ENCODE measurements at regions not wholly inside any gene's neighbourhood (a gene's known extent, or its start where the extent isn't known, plus 50 kb on each side); places are given as distances from the start of the nearest gene placed in this dataset.
"Not testable (repeated sequence)": the region's sequence is repeated elsewhere in the genome, so short reads cannot be mapped to it uniquely, and the experiment has no call there.

DNA sequence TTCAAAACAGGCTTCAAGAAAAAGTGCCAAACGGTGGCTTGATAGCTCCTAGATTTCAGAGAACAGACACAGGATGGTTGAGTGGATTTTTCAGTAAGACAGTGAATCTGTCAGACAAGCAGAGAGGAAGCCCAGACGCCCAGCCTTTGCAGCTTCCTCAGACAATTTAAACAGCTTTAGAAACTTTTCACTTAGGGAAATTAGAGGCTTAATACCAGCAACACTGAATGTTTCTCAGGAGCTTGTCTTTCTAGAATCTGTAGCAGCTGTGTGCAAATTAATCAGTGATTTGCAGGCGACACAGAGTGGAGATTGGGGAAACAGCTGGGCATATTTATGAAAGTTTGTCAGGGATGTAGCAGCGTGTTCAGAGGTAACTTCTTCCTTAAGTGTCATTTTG is 362.1 kb downstream of the GALC start:
- DNase-seq (ENCODE audit: low read depth) = no peak

DNA sequence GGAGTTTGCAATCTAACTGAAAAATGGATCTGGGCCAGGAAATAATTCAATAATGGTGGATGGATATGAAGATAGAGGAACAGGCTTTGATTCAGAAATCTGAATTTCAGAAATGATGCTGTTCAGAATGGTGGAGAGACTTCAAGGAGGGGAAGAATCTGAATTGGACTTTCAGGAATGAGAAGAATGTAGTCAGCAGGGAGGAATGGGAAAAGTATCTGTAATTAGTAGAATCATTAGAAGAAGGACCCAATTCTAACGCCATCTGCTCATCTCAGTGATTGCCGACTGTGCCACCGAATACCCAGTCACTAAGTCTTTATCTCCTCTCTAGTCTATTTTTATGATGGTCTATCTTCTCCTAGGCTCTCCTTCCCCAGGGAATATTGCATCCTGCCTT is 363.2 kb downstream of the GALC start:
- no peak for DNase-seq (ENCODE audit: low read depth)

DNA sequence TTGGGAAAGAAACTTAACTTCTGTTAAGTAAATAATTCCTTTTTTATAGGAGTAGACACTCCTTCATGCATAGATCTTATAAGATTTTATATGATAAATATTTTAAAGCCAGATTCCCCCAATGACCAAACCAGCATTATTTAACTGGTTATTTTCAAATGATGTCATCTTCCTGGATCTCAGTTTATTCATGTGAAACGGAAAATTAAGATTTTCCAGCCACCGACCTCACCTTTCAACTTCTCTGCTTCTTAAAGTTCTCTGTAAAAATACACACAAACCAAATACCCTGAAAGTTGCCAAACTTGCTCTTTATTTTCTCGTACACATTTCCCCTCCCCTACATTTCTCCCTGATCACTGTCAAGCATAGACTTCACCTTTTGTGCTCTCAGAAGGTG is 364.2 kb downstream of the GALC start:
- no peak for DNase-seq (ENCODE audit: low read depth)

DNA sequence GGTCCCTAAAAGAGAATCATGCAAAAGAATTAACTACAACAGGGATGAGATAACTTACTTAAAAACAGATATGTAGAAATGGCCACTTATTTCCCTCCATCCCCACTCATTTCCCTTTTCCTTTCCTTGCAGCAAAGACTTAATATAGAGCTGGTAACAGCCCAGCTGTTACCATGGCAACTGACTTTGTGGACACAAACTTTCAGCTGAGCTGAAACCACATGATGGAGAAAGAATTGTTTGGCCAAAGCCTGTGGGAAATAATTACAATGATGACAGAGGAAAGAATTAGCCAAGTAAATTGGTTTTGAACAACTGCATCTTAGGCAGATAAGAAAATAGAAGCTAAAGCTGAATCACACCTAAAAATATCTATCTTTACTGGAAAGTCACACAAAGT is 364.9 kb downstream of the GALC start:
- no peak for DNase-seq (ENCODE audit: low read depth)

DNA sequence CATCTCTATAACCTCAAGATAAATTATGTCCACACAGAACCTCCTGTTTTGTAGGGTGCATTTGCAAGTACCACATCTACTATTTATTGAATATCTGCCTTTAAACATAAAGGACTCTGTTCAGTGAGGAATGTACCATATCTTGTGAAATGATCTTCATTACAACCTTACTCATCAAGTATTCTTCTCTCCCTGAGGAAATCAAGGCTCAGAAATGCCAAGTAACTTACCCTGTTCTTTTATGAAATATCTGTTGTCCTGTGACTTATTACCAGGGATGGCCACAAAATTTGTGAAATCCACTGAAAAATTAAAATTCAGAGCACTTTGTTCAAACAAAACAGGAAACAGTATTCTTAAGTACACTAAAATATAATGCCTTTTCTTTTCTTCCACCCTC is 366.7 kb downstream of the GALC start:
- DNase-seq (ENCODE audit: low read depth) = no peak

DNA sequence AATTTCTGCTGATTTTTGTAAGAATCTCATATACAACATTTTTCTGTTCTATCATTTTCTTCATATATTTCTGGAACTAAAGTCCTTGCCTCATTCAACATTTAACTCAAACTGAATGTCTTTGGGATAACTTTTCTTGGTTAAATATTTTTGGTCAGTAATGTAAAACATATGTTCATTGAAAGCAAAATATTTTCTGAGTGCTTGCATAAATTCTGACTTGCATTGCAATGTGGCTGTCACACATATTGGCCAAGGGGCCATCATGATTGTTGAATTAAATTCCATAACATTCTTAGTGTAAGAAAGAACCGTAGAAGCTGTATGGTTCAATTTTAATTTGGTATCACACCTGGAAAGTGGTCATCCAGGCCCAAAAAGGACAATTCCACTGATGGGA is 369.4 kb downstream of the GALC start:
- DNase-seq (ENCODE audit: low read depth) = no peak

DNA sequence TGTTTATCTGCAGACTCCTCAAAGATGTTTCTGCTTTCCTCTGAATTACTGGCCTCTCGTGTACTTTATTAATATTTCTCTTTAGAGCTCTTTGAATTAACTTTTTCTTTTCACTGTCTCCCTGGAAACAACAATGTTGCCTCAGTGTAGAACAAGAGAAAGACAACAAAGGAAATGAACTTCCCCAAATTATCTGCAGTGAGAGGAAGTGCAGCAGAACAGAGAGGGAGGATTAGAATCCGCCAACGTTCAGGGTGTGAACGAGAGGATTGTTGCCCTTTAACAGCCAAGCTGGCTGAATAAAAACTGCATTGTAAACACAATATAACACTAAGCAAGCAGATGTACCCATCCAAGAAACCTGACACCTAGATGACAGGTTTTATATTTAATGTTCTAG is 375.9 kb downstream of the GALC start:
- DNase-seq (ENCODE audit: low read depth) = no peak

DNA sequence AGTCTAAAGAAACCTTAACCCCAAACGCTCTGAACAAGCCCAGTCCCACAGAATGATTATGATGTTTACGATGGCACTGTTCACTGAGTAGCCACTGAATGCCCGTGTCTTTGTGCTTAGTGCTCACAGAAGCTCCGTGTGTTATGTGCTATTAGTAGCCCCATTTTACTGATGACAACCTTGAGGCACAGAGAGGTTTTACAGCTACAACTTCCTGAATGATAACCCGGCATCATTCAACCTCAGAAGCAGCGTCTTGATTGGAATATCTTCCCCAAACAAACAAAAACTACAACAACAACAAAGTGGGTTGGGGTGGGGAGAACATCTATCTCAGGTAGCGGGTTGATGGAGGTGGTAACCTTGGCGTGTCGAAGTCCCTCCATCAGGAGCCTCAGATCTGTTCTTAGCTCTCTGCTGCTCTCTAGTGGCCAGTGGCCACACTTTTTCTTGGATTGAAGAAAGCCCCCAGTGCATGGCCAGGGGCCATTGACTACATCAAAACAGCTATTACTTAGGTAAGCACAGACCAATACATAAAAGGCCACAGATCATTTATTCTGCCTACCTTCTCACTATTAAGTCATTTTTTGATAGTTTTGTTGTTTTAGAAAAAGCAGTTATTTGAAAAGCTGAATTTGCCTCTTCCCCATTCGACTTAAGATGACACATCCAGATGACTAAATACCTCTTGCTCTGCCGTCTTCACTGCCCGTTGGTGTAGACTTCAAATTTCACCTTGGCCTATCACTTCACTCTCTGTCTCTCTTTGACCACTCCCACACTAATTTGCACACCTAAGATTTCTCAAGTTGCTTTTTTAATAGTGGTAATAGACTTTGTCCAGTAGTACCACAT is 376.9 kb downstream of the GALC start:
- no peak for DNase-seq (ENCODE audit: low read depth)

DNA sequence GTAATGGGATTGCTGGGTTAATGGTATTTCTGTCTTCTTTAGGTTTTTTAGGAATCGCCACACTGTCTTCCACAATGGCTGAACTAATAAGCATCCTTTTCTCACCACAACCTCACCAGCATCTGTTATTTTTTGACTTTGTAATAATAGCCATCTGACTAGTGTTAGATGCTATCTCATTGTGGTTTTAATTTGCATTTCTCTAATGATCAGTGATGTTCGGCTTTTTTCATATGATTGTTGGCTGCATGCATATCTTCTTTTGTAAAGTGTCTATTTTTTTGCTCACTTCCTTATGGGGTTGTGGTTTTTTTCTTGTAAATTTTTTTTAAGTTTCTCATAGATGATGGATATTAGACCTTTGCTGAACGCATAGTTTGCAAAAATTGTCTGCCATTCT is 377.9 kb downstream of the GALC start:
- no peak for DNase-seq (ENCODE audit: low read depth)

DNA sequence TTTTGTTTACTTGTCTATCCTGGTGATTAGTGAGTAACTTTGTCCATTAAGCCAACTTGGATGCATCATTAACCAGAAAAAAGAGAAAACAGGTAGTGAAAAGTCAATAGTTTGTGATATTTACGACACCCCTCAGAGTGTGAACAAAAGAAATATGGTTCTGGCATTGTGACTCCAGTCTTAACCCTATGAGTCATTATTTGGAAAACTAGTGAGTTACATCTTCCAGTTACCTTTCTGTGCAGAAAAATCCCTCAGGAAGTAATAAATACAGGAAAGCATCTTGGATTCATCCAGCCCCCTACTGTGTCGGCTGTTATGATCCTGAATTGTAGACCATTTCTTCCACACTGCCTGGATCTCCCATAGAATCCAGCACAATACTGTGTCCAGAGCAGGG is 379.1 kb downstream of the GALC start:
- no peak for DNase-seq (ENCODE audit: low read depth)

DNA sequence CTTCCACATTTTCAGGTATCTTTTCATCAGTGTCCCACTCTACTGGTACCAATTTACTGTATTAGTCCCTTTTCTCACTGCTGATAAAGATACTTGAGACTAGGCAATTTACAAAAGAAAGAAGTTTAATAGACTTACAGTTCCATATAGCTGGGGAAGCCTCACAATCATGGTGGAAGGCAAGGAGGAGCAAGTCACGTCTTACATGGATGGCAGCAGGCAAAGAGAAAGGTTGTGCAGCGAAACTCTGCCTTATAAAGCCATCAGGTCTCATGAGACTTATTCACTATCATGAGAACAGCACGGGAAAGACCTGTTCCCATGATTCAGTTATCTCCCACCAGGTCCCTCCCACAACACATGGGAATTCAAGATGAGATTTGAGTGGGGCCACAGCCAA is 385.9 kb downstream of the GALC start:
- not testable (repeated sequence) for DNase-seq (ENCODE audit: low read depth)

DNA sequence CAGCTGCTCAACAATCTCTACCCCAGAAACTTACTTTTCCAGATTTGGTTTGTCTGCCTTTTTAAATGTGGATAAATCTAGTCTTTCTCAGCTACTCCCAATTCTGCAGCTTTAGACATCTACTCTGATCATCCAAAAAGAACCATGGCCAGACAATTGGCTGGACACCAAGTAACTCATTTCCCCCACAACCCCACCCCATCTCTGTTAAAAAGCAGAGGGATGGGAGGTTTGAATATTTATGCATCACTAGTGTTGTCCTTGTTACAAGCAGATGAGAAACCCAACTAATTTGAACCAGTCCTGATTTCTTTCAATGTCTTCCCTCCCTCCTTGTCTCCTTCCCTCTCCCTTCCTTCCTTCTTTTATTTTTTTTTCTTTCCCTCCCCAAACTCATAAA is 391.9 kb downstream of the GALC start:
- DNase-seq (ENCODE audit: low read depth) = no peak

DNA sequence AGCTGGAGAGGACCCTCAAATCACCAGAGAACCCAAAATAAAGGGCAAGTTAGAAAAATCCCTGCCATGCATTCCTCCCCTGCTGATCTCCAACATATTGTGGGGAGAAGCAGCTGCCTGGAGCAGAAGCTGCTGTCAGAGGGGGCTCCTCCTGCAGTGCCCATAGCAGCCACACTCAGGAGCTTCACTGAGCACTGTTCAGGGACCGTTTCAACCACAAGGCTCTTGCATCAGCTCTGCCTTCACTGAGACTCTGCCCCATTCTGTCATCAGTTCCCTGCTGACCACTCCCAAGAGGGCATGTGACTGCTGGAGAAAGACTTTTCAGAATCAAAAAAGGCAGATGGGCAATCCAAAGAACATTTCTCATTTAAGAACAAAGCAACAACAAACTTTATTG is 392.7 kb downstream of the GALC start:
- no peak for DNase-seq (ENCODE audit: low read depth)

DNA sequence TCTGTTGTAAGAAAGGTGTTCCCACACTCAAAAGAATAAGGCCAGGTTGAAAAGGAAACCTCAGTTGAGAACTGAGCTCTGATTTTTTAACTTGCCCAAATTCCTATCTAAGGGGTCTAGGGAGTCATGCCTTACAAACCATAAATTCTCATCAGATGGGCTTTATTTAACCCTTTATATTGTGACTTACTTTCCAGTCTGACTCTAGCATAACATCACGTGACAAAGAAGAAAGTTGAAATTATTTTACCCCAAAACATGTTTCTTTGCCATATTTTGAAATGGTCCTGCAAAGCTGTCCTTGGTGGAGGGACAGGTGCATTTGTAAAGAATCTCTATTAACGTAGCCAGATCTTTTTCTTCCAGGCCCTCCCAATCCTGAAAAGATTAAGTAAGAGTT is 411.7 kb downstream of the GALC start:
- DNase-seq (ENCODE audit: low read depth) = no peak

DNA sequence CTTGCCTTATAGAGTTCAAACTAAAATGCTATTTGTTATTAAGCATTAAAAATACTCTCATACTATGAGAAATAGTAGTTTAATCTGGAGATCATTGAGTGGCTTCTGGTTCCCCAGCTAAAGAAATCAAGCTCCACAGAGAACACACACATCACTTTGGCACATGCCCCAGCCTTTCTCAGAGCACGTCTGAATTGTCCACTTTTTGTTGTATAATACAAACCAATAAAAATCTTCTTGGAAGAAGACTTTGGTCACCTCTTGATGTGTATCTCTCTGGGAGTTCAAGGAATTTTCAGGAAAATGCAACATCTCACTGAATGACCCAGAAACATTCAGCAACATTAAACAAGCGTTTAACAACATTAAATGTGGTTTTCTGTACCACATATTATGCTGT is 413.9 kb downstream of the GALC start:
- no peak for DNase-seq (ENCODE audit: low read depth)

DNA sequence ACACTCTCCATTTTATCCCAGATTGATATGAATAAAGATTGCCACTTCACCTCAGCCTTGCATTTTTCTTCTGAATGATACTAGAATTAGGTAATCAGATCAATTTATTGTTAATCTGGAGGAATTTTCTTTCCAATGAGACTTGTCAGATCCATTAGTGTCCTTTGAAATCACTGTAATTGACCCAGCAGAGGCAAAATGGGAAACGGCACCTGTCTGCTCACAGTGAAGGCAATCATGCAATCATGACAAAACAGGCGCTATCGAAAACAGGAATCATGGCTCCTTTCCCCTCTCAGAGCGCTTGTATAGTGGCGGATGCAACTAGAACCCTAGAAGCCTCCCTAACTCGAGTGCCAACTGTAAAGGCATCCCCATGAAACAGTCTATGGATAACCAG is 417.6 kb downstream of the GALC start:
- no peak for DNase-seq (ENCODE audit: low read depth)

DNA sequence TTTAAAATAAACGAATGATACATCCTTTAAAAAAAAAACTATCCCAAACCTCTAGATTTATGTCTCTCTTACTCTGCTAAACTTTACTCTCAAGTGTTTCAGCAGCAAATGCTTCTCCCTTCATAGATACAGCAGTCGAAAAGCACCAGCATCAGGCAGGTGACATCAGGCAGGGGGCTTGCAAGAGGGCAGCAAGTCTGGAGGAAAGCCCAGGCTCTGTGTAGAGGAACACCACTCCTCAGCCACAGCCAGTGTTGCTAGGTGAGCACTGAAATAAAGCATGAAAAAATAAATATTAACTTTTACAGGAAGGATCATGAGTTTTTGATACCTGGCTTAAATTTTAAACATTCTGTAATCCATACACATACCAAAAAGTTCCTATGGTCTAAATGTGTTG is 419.4 kb downstream of the GALC start:
- no peak for DNase-seq (ENCODE audit: low read depth)

DNA sequence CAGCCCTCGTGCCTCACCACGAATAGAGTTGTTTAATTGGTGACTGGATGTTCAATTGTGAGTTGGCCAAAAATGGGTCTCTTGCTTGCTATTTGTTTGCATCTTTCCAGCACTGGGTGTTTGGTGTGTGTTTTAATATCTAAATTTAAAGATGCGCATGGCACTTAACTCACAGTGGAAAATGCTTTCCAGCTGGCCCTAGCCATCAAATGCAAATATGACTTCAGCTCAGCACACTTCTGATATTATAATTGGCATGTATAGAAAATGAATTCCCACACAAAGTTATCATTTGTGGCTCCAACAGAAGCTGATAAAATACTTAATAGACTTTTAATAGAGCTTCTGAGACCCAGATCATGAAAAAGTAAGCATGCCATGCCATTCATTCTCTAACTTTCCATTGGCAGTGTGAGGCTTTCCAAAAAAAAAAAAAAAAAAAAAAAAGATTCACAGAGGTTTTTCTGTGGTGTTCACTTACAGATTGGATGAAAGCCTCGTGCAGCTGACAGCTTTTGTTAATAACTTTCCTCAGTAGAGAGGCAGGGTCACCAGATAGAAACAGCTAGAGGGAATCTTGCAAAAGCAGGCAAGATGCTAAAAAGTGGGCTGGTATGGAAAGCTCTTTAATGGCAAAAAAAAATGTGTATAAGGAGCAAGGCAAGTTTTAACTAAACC is 425.2 kb downstream of the GALC start:
- no peak for DNase-seq (ENCODE audit: low read depth)

DNA sequence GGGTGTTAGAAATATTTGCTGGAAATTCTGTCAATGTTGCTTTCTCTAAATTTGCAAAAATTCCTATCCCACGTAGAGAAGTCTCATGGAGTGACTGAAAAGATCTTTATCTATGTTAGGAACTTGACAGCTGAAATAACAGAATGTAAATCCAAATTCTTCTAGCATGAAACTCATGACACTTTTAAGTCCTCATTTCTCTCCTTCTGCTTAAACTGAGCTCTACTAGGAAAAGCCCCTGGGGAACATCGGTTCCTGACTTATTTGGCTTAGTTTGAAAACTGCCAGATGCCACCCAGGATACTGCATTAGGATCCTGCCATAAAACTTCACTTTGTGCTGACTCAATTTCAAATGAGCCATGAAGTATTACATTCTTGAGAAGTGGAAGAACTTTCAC is 426.0 kb downstream of the GALC start:
- no peak for DNase-seq (ENCODE audit: low read depth)

DNA sequence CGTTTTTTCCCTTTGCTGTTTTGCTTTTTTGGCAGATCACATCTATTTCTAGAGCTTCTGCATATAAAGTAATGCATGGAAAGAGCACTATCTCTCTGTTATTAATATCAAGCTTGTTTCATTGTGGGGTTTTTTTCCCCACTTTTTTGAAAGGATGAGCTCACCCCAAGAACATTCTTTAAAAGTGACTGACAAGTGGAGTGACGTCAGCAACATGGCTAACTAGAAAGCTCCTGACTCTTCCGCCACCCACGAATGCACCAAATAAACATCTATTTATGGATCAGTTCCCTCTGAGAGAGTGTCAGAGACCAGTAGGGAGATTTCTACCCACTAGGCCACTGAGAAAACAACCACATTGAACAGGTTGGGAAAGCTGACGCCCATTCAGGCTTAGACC is 445.4 kb downstream of the GALC start:
- no peak for DNase-seq (ENCODE audit: low read depth)

DNA sequence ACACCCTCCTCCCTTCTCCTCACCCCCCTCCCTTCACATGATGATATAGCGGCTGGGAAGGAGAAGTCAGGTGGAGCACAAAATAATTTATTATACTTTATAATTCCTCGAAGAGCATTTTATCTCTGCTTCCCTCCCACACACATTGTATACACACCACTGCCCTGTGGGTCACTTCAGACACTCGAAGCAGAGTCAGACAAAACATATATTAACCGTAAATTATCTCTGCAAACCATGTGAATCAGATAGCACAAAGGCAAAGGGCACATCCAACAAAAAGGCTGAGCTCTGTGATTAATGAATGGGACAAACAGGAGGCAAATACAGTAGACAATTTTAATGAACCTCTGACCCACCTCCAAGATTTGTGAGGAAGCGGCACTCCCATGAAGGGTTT is 450.7 kb downstream of the GALC start:
- DNase-seq (ENCODE audit: low read depth) = no peak

DNA sequence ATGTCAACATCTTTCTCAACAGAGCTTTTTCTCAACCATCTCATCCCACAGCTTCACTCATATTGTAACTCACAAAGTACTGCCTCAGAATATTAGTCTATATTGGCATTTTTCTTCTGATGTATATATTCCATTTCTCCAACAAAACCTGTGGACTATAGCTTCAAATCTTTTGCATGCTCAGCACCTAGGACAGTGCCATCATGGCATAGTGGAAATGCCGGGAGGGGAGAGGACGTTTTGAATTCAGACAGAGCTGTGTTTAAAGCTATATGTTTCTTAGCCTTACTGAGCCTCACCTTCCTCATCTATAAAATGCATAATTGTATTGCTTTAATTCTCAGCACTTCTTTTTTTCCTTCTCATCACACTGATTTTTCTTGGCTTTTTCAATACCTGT is 452.6 kb downstream of the GALC start:
- DNase-seq (ENCODE audit: low read depth) = no peak

DNA sequence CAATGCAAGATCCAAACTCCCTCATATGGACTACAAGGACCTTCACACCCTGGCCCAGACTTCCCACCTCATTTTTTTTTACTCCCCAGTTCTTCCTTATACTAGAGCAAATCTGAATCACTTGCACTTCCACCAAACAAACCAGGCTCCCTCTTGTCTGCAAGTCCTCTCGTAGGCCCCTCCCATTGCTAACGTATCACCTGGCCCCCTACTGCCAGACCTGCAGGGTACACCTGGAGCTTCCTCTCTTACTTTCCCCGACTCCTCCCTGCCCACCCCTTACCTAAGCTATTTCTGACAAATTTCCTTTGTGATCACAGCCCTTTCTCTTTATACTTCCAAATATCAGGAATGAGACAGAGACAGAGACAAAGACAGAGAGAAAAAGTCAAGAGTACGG is 463.9 kb downstream of the GALC start:
- DNase-seq (ENCODE audit: low read depth) = no peak

DNA sequence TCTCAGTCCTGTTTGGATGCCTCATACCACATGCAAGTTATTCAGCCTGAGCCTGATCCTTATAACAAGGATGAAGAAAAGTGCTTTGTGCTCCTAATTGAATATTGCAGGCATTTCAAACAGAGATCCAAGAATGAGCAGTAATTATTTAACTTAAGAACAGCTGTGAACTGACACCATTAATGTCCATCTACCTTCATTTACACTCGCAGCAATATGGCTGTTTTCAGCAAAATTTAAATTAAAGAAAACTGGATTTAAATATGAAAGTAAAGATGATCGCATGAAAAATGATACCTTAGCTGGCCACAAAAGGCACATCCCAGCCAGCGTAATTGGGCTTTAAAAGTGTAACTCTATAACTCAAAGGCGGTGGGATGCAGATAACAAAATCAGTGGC is 466.3 kb downstream of the GALC start:
- DNase-seq (ENCODE audit: low read depth) = no peak

Measured in T follicular helper cell (primary cell).